HG03342 (cell line): ENCODE measurements at regions not wholly inside any gene's neighbourhood (a gene's known extent, or its start where the extent isn't known, plus 50 kb on each side); places are given as distances from the start of the nearest gene placed in this dataset.

ENCODE experiments used
- ATAC-seq: cut with Tn5 transposase; IDR thresholded peaks from one replicate; pipeline ENCODE4 v1.9.1; 2021; ENCODE audit warnings: mild to moderate bottlenecking, moderate library complexity; ENCODE audit not compliant: unreplicated experiment

- no peak for ATAC-seq
These were observed 160.3 kb downstream of the TMEM18 start for GRCh38 chr2:516944-517343.

GRCh38 chr2:516131-516530 lies 161.1 kb downstream of the TMEM18 start:
- no peak for ATAC-seq

- ATAC-seq, result no peak
These were observed 161.6 kb downstream of the TMEM18 start for GRCh38 chr2:515441-516127.

- ATAC-seq, result no peak
These were observed 163.1 kb downstream of the TMEM18 start for GRCh38 chr2:513981-514706.

GRCh38 chr2:510839-511238 lies 166.4 kb downstream of the TMEM18 start:
- no peak for ATAC-seq

GRCh38 chr2:509888-510287 lies 167.3 kb downstream of the TMEM18 start:
- ATAC-seq, result no peak

- no peak for ATAC-seq
These were observed 169.1 kb downstream of the TMEM18 start for GRCh38 chr2:508121-508520.

GRCh38 chr2:506866-507265 lies 170.3 kb downstream of the TMEM18 start:
- no peak for ATAC-seq

- ATAC-seq, result no peak
These were observed 170.8 kb downstream of the TMEM18 start for GRCh38 chr2:506451-506850.

GRCh38 chr2:505941-506340 lies 171.3 kb downstream of the TMEM18 start:
- no peak for ATAC-seq

GRCh38 chr2:503288-503999 lies 173.8 kb downstream of the TMEM18 start:
- ATAC-seq, result no peak

- ATAC-seq, result no peak
These were observed 174.4 kb downstream of the TMEM18 start for GRCh38 chr2:502831-503230.

GRCh38 chr2:501667-502066 lies 175.5 kb downstream of the TMEM18 start:
- ATAC-seq, result no peak

GRCh38 chr2:501130-501529 lies 176.1 kb downstream of the TMEM18 start:
- ATAC-seq, result no peak

- ATAC-seq, result no peak
These were observed 177.5 kb downstream of the TMEM18 start for GRCh38 chr2:499726-500125.

GRCh38 chr2:498493-499178 lies 178.6 kb downstream of the TMEM18 start:
- no peak for ATAC-seq

GRCh38 chr2:497770-498492 lies 179.3 kb downstream of the TMEM18 start:
- ATAC-seq, result no peak

- ATAC-seq, result no peak
These were observed 180.5 kb downstream of the TMEM18 start for GRCh38 chr2:496729-497128.

- no peak for ATAC-seq
These were observed 181.4 kb downstream of the TMEM18 start for GRCh38 chr2:495745-496275.

GRCh38 chr2:494853-495252 lies 182.4 kb downstream of the TMEM18 start:
- ATAC-seq, result no peak
